NCI-H128 (cell line): ENCODE measurements at regions not wholly inside any gene's neighbourhood (a gene's known extent, or its start where the extent isn't known, plus 50 kb on each side); places are given as distances from the start of the nearest gene placed in this dataset.

Experiments
- DNase-seq: peaks from one replicate; lab custom pipeline; 2025; ENCODE audit not compliant: unreplicated experiment; lab: John Stamatoyannopoulos, UW

- no peak for DNase-seq
Measured at GRCh38 chr5:61779743-61780142, 447.7 kb downstream of the ZSWIM6 start.

GRCh38 chr5:61783481-61783880, 451.4 kb downstream of the ZSWIM6 start:
- no peak for DNase-seq

GRCh38 chr5:61784341-61784740, 452.3 kb downstream of the ZSWIM6 start:
- DNase-seq: no peak

- DNase-seq: no peak
Measured at GRCh38 chr5:61788548-61788947, 456.5 kb downstream of the ZSWIM6 start.

GRCh38 chr5:61790007-61790406, 457.9 kb downstream of the ZSWIM6 start:
- no peak for DNase-seq

DNA sequence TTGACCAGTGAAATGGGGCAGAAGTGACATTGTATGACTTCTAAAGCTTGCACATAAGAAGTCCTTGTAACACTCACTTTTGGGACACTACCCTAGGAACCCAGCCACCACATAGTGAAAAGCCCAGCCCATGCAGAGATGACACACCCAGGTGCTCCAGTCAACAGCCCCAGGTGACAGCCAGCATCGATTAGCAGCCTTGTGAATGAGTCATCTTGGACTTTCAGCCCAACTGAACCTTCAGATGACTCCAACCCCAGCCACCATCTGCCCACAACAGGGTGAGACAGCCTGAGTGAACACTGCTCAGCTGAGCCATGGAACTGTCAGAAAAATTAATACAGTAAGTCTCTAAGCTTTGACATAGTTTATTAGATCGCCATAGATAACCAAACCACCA, 458.6 kb downstream of the ZSWIM6 start:
- no peak for DNase-seq

GRCh38 chr5:61796773-61797172, 464.7 kb downstream of the ZSWIM6 start:
- no peak for DNase-seq

DNA sequence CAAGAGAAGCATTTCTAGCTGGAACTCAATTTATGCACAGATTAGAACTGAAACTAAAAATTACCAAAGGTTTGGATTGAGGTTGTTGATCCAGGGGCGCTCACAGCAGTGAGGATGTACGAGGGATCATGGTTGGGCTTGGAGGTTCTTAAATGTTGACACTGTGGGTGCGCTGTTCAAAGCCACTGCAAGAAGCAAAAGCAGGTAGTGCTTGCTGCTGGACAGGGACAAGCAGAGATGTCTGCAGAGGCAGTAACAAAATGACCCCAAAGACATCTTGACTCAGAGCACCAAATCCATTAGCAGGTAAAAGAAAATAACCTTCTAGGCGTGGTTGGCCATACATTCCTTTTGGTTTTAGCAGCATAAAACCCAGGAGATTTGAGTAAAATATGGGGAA, 468.4 kb downstream of the ZSWIM6 start:
- no peak for DNase-seq

- no peak for DNase-seq
Measured at GRCh38 chr5:61801174-61801573, 469.1 kb downstream of the ZSWIM6 start.

DNA sequence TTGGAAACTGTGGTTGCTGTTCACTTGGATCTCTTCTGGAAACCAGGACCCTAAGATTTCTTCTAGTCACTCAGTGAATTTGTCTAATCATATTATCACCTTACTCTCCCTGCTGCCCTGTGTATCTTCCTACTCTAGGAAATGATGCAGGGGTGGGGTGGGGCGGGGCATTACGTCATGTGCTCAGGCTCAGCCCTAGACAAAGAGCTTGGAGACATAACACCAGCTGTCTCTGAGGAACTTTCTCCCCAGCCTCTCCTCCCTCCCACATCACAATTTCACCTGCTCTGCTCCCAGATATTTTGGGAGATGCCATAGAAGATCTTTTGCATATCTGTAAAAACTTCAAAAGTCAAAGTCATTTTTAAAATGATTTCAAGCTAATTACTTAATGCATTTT, 470.4 kb downstream of the ZSWIM6 start:
- no peak for DNase-seq

DNA sequence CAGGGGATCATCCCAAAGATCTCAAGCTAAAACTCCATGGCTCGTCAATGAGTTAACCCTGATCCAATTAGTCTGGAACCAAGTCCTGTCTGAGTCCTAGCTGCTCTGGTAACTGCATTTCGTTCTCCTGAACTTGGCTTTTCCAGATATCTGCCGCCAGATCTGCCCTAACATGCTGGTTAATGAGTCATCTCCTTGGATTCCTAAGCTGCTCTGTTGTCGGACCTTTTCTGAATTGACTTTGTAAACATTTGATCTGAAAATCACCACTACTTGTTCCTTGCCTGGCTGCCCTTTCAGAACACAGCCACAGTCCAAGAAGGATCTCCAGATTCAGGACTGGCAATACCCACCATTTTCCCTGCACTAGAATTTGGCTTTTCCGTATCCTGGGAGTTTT, 473.0 kb downstream of the ZSWIM6 start:
- DNase-seq: no peak

GRCh38 chr5:61806491-61807020, 474.5 kb downstream of the ZSWIM6 start:
- no peak for DNase-seq

GRCh38 chr5:61808091-61808490, 476.0 kb downstream of the ZSWIM6 start:
- no peak for DNase-seq

- DNase-seq: no peak
Measured at GRCh38 chr5:61808909-61809308, 476.9 kb downstream of the ZSWIM6 start.

- peak; percentile 18 for DNase-seq
Measured at GRCh38 chr5:61809651-61810050, 477.6 kb downstream of the ZSWIM6 start.

- DNase-seq: no peak
Measured at GRCh38 chr5:61811052-61811451, 479.0 kb downstream of the ZSWIM6 start.

- no peak for DNase-seq
Measured at GRCh38 chr5:61813361-61813760, 481.3 kb downstream of the ZSWIM6 start.

DNA sequence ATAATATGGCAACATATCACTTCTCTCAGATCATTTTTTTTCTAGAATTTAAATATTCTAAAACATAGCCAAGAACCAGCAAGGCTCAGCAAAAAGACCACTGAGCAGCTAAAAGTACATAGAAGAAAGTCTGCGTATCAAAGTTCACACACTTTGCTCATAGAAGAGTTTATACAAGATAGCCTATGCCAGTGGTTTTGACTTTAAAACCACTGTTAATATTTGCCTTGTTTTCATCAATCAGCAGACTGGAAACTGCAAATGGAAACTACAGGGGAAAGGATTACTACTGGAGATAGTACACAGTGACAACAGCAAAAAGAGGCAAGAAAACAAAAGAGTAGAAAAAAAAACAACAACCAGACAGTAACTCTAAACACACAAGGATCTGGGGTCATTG, 483.3 kb downstream of the ZSWIM6 start:
- no peak for DNase-seq

DNA sequence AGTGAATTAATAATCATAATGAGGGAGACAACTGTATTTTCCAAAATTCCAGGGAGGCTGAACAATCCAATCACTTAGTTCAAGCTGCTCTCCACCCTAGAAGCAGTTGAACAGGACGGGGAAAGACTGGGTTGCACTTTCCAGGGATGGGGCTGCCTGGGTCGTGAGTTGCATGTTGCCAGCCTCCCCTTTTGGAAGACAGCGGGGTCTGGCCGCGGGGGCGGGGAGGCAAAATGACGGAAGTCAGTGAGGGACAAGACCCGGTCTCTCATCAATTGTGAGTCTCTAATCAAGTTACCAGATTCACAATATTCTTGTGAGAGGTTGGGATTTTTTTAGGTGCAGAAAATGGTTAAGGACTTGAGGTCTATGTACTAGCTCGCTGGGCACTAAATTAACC, 484.1 kb downstream of the ZSWIM6 start:
- DNase-seq: no peak

DNA sequence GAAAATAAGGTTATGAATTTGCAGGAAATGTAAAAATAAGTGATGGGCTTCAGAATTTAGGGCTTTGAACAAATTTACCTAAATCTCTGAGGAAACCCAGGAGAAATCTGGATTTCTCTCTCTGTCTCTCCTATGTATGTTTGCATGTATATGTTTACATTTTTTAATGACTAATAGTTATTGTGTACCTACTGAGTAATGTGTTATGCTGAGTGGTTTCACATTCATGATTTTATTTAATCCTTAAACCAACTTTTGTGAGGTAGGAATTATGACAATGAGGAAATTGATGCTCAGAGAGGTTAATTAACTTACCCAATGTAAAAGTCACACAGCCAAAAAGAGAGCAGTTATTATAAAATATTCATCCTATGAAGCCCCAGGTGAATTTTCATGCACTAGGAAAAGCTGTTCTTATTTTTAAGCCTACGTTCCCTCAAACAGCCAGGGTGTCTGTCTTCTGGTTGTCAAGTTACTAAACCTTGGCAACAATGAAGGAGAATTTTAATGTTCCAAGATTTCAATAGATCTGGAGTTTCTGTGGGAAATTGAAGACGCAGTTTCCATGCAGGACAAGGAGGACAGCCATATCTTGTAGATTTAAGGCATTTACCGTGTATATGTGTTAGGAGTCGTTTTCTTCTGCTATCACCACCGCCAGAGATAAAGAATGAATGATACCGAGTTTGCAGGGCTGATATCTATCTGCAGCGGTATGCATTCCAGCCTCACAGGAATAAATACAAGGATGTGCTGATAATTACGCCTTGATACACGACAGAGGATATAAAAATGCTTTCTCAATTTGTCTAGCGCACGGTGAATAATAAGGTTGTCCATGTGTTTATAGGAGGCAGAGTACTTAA, 484.8 kb downstream of the ZSWIM6 start:
- DNase-seq: no peak

- no peak for DNase-seq
Measured at GRCh38 chr5:61817472-61818326, 485.6 kb downstream of the ZSWIM6 start.

DNA sequence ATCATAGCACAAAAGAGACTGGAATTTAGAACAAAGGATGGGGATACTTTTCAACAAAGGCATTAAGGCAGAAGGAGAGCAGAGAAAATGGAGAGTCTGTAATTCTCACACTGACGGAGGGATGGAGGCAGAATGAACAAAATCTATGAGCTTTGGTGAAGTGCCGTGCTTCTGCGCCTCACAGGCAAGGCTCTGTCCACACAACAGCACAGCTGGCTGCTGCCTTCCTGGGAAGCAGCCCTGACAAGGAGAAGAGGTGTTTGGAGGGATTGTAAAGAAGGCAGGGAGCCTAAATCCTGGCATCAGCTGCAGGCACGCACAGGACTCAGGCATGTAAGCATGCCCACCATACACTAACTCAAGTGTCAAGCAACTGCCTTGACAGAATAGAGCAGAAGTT, 485.2 kb upstream of the KIF2A start:
- DNase-seq: no peak
